AG20443 (cell line): ENCODE measurements at regions not wholly inside any gene's neighbourhood (a gene's known extent, or its start where the extent isn't known, plus 50 kb on each side); places are given as distances from the start of the nearest gene placed in this dataset.
A peak's percentile ranks its signal among the peaks of the same experiment; 100 is the strongest.

Source experiments
- DNase-seq: peaks from one replicate; pipeline ENCODE4 v3.0.0; 2012; ENCODE audit warnings: low spot score, mixed read lengths

DNA sequence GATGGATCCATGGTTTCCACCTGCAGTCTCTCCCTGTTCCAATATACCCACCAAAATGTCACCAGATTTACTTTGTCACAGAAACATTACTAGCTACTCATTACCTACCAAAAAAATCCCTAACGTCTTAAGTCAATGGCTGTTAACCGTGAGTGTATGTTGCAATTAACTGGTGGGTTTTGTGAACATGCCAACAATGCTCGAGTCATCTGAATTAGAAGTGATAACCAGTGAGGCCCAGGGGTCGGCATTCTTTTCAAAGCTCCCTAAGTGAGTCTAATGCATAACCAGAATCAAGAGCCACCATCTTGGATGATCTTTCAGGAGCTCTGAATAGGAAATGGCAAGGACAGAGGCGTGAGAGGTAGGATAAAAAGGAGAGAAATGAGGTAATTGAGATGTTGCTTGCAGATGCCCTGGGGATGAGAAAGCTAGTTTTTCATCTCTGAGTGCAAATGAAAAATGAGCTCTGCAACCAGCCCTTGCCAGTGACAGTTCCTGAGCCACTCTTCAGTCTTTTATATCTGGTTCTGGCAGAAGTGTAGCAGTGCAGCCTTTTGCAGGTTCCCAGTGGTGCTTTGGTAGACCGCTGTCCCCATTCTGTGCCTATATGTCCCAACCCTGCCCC, 130.0 kb upstream of the RND3 start:
- no peak for DNase-seq

- DNase-seq: no peak
Observed at GRCh38 chr2:150612957-150613710, 125.7 kb upstream of the RND3 start.

GRCh38 chr2:150610670-150611279, 123.3 kb upstream of the RND3 start:
- peak; percentile 48 for DNase-seq

DNA sequence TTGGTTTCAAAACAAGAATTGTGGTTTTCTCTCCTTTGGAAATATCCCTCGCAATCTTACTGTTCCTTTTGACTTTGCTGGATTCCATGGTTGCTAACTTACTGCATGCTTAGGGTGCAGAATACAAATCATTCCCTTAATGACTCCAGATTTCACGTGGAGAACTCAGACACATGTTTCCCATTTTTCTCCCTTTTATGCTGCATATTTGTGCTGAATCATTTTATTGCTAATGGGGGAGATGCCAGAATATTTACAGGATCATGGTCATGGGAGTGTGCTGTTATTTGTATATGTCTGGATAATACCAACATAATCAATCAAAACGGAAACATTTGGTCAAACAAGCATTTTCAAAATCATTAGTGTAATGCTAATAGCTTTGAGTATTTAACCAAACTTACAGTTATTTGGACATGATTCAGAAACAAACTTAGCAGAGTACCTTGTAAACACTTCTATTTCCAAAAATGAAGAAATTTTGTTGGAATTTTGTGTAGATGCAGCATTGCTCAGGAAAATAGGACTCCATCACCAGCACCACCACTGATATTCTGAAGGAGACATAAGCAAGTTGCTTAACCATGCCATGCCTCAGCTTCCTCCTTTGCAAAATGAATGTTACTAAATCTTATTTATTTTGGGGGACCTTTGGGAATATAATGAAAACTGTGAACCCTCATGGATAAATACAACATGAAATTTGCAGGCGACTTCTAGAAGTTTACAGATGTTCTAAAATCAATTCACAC, 122.5 kb upstream of the RND3 start:
- DNase-seq: peak; percentile 73

- DNase-seq: no peak
Observed at GRCh38 chr2:150608341-150608740, 120.9 kb upstream of the RND3 start.

GRCh38 chr2:150607390-150607811, 119.9 kb upstream of the RND3 start:
- DNase-seq: no peak

- no peak for DNase-seq
Observed at GRCh38 chr2:150606380-150607060, 119.1 kb upstream of the RND3 start.

DNA sequence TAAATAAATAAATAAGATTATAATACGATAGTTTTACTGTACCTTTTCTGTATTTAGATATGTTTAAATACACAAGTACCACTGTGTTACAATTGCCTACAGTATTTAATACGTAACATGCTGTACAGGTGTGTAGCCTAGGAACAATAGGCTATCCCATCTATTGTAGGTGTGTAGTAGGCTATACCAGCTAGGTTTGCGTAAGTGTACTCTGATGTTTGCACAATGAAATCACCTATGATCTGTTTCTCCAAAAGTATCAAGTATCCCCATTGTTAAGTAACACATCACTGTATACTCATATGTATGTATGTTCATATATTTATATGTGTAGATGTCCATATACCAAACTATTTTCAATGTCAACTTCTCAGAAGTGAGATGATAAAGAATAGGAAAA, 118.2 kb upstream of the RND3 start:
- no peak for DNase-seq

DNA sequence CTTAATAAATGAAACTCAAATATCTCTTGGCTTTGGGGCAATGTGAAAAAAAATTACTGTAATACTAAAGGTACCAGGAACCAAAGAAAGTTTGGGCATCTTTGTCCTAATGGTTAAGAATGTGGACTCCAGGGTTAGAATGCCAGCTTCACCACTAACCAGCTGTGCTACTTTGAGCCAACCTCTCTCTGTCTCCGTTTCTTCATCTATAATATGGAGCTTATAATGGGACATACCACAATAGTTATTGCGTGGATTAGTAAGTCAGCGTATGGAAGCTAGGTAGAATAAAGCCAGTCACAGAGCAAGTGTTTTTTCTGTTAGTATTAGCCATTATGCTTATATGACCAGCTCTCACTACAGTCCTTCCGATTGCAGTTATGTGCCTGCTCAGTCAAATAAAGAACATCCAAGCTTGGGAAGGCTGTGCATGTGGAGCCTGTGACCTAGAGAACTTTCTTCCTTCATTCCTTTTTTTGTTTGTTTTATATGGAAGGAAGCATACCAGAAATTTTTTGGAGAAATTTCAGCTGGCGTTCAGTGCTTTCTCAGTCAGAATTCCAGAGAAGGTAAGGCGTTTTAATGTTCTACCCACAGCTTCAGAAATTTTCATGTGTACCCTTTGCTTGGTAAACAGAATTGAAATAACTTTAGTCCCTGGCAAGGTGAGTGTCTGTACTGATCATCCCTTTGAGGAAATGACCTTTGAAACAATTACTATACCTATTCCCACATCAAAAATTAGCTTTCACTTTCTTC, 114.0 kb upstream of the RND3 start:
- peak; percentile 56 for DNase-seq

- no peak for DNase-seq
Observed at GRCh38 chr2:150599889-150600288, 112.4 kb upstream of the RND3 start.

DNA sequence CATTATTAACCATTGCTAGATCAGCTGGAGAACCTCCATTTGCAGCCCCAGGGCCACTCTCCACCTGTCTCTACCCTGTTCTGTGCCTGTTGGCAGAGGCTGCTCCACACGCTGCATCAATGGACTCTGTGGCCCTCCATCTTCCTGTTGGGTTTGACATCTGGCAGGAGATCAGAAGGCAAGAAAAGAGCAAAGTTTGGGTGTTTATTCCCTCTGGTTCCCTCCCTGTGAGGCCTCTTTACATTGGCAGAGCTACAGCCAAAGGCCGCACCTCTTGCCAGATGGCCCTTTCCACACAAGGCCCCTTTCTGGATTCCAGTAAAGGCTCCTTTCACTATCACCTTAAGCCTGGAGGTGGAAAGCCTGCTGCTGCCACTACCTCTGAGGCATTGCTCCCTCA, 110.9 kb upstream of the RND3 start:
- no peak for DNase-seq

- DNase-seq: peak; percentile 30
Observed at GRCh38 chr2:150595803-150596470, 108.5 kb upstream of the RND3 start.

DNA sequence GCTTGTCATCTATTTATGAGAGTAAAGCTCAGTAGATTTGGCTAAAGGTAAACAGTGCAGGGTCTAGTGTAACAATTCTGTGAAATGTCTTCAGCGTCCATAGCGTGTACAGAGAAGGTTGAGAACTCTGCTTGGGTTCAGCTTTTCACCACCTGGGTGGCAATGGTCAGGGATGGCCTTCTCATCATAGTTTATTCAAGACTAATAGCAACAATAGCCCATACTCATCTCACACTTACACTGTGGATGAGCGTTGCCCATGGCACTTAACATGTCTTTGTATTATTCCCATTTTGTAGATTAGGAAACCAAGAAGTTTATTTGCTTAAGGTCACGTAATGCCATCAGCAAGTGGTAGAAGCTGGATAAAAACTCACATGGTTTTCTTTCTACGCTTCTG, 106.8 kb upstream of the RND3 start:
- no peak for DNase-seq

DNA sequence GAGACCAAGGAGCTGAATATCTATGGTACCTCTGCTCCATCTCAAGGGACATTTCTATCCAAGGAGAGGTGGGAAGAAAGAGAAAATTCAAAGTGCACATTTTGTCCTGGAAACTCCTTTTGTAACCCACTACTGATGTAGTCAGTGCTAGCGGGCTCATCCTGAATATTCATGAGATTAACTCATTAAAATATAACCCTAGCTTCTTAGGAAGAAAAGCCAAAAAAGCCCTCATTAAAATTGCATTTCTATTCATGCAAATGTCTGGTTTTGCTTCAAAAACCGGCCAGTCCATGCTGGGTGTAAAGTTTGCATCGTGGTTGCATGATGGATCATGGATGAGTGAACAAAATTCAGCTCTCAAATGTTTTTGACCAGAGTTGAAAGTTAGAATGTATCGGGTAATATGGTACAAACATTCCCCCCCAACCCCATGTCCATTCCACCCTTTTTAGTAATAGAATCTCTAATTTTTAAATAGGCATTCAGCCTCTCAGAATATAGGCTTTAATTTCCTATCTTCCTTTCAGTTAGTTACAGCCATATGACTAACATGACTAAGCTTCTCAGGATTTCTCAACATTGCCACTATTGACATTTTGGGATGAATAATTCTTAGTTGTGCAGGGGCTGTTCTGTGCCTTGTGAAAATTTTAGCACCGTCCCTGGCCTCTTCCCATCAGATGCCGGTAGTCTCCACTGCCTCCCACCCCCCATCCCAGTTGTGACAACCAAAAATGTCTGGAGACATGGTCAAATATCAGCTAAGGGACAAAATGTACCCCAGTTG, 104.2 kb upstream of the RND3 start:
- DNase-seq: no peak

DNA sequence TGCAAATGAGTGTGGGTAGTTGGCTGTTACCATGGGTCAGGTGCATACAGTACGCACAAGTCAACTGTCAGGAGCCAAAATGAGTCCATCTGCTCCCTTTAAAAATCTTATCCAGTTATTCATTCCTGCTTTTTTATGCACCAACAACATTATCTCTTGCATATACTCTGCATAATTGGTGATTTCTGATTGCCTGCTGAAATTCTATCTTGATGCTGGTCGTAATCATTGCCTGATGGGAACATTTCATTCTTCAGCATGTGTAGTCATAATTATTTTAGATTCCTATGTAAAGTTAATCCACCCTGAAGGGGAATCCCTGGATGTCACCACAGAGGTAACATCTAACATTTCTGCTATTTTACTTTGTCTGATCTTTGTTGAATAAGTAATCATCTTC, 102.2 kb upstream of the RND3 start:
- no peak for DNase-seq

DNA sequence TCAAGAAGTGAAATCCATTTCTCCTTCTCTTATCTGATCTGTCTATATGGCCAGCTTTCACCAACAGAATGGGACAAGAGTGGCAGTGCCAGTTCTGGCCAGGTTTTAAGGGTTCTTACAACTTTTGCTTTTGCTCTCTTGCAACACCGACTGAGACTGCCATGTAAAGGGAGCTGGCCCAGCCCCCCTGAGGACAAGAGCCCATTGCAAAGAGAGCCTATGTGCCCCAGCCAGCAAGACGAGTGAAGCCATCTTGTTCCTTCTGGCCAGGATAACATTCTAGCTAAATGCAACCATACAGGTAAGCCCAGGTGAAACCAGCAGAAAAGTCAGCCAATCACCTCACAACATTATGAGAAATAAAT, 101.0 kb upstream of the RND3 start:
- DNase-seq: no peak

- peak; percentile 30 for DNase-seq
Observed at GRCh38 chr2:150587547-150588505, 100.4 kb upstream of the RND3 start.

- DNase-seq: peak; percentile 74
Observed at GRCh38 chr2:150586858-150587257, 99.4 kb upstream of the RND3 start.
